Testis (tissue), 2 donors: ENCODE measurements at regions not wholly inside any gene's neighbourhood (a gene's known extent, or its start where the extent isn't known, plus 50 kb on each side); places are given as distances from the start of the nearest gene placed in this dataset.

Experiments used
- DNase-seq: peaks from one replicate; pipeline ENCODE4 v3.0.0-alpha.2; 2019
- H3K27ac ChIP-seq, 2 donors: fragments of 200-600 bp; sonication (generic); one replicate each; pipeline ENCODE4 v1.5.1; 2019
- H3K27me3 ChIP-seq: fragments of 200-600 bp; sonication (generic); one replicate; pipeline ENCODE4 v1.5.1; 2019
- H3K36me3 ChIP-seq: fragments of 200-600 bp; sonication (generic); one replicate; pipeline ENCODE4 v1.5.1; 2017; ENCODE audit warnings: low read depth; ENCODE audit errors: missing control alignments
- H3K4me1 ChIP-seq: fragments of 200-600 bp; sonication (generic); one replicate; pipeline ENCODE4 v1.5.1; 2019
- H3K4me3 ChIP-seq, 2 donors: fragments of 200-600 bp; sonication (generic); one replicate each; pipeline ENCODE4 v1.5.1; 2017 to 2019
- H3K9me3 ChIP-seq: fragments of 200-600 bp; sonication (generic); one replicate; pipeline ENCODE4 v1.5.1; 2017
- CTCF ChIP-seq, 3 experiments: fragments of 450-650 bp in 2 of 3; fragments of 200-600 bp in 1 of 3; sonication (generic) in 1 of 3; IDR thresholded peaks; one replicate each; pipeline ENCODE4 v1.5.1; 2016 to 2019; ENCODE audit warnings: antibody characterized with exemption in 3 of 3, mild to moderate bottlenecking in 2 of 3, moderate library complexity in 1 of 3
- POLR2A ChIP-seq: fragments of 450-650 bp; IDR thresholded peaks from one replicate; pipeline ENCODE4 v1.6.1; 2017; ENCODE audit warnings: antibody characterized with exemption, mild to moderate bottlenecking, moderate library complexity
- WGBS, 2 donors: methylation state at CpG; one replicate each; pipeline ENCODE4 v1.1.5; 2018; 5-methylcytosine and 5-hydroxymethylcytosine counted together
- intact Hi-C: fragments of 100-400 bp; cut with DNase I; formaldehyde crosslinking; loops from one replicate; pipeline ENCODE4 v1.15.1; 2023; ENCODE audit warnings: low total_unique reads

GRCh38 chr19:30620354-30620753, 248.2 kb downstream of the ZNF536 start:
- H3K4me1 ChIP-seq: no peaks in the 10 kb centered on the region
- intact Hi-C loops: no loop called here
- no peak for DNase-seq
- H3K9me3 ChIP-seq: no peaks in the 10 kb centered on the region
- TF ChIP-seq CTCF (IDR thresholded peaks at IDR 0.05) (no peak), POLR2A (no peak)
- WGBS, 2 donors: 83 to 91% methylated on average over 4 of the region's 4 CpGs
- no peak overlapping the region for H3K4me3 ChIP-seq
- H3K36me3 ChIP-seq: no peaks in the 10 kb centered on the region
- no peaks in the 10 kb centered on the region for H3K27me3 ChIP-seq
- no peak overlapping the region for H3K27ac ChIP-seq

GRCh38 chr19:30609656-30610270, 237.6 kb downstream of the ZNF536 start:
- H3K4me1 ChIP-seq: peaks cover 3% of the 10 kb centered on the region
- no peak overlapping the region for H3K4me3 ChIP-seq
- 89 to 95% methylated on average over 2 of the region's 2 CpGs for WGBS, 2 donors
- no peak for DNase-seq
- H3K27me3 ChIP-seq: no peaks in the 10 kb centered on the region
- no peaks in the 10 kb centered on the region for H3K9me3 ChIP-seq
- intact Hi-C loops: no loop called here
- TF ChIP-seq CTCF (IDR thresholded peaks at IDR 0.05) (no peak), POLR2A (no peak)
- H3K27ac ChIP-seq: no peak overlapping the region
- H3K36me3 ChIP-seq: no peaks in the 10 kb centered on the region

GRCh38 chr19:30608471-30608870, 236.3 kb downstream of the ZNF536 start:
- 100% methylated on average over 1 of the region's 1 CpG for WGBS, 2 donors
- TF ChIP-seq CTCF (IDR thresholded peaks at IDR 0.05) (no peak), POLR2A (no peak)

More at GRCh38 chr19:30608471-30608870, 236.3 kb downstream of the ZNF536 start:
- no peak overlapping the region for H3K27ac ChIP-seq
- H3K27me3 ChIP-seq: no peaks in the 10 kb centered on the region
- H3K36me3 ChIP-seq: no peaks in the 10 kb centered on the region
- H3K4me3 ChIP-seq: no peak overlapping the region
- DNase-seq: no peak
- intact Hi-C loops: no loop called here
- peaks cover 3% of the 10 kb centered on the region for H3K4me1 ChIP-seq
- H3K9me3 ChIP-seq: no peaks in the 10 kb centered on the region
